ENCODE measurements at regions not wholly inside any gene's neighbourhood (a gene's known extent, or its start where the extent isn't known, plus 50 kb on each side); places are given as distances from the start of the nearest gene placed in this dataset.

DNA sequence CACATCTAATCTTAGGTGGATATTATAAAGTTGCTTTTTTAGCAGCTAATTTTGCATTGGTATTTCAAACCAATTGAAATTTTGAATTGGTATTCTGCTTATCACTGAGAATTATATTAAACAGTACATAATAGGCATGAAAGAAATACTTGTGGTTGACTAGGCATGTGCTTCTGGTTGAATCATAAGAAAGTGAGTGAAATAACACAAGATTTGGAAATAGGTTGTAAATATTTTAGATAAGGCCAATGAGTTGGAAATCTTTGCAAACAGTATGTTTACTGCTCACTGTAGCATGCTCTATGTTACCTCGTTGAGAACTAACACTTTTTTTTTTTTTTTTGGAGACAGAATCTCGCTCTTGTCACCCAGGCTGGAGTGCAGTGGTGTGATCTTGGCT is 66.8 kb upstream of the RFC3 start:
- no peak overlapping the region for H3K14ac ChIP-seq (ENCODE audit: insufficient read depth, low read length)
- H3K4ac ChIP-seq (ENCODE audit: low read depth, low read length): no peak overlapping the region
- no peaks in the 10 kb centered on the region for H3K4me1 ChIP-seq (ENCODE audit: insufficient read depth, low read length)
- no peak for DNase-seq
- no peaks in the 10 kb centered on the region for H3K27me3 ChIP-seq (ENCODE audit: insufficient read depth, low read length)
- no peaks in the 10 kb centered on the region for H3K27me3 Mint-ChIP-seq (ENCODE audit: low read depth)
- H4K91ac ChIP-seq (ENCODE audit: insufficient read length, low read depth, low read length): no peak overlapping the region
- no CpG with 5 or more reads among the region's 2 CpGs for WGBS (ENCODE audit: extremely low coverage, insufficient read length, low lambda C conversion rate)
- H3K27ac ChIP-seq (ENCODE audit: insufficient read length, low read depth, low read length): no peak overlapping the region
- no peak overlapping the region for H3K27ac Mint-ChIP-seq
- H4K5ac ChIP-seq (ENCODE audit: insufficient read length, low read depth, low read length): no peak overlapping the region
- no peak overlapping the region for H2BK120ac ChIP-seq (ENCODE audit: low read depth, low read length, poor library complexity, severe bottlenecking)
- no peak overlapping the region for H2AK5ac ChIP-seq (ENCODE audit: insufficient read length, low read length)
- no peaks in the 10 kb centered on the region for H3K79me1 ChIP-seq (ENCODE audit: insufficient read depth, low read depth, low read length, poor library complexity, severe bottlenecking)
- H3K79me2 ChIP-seq (ENCODE audit: insufficient read depth, low read length): no peaks in the 10 kb centered on the region
- H2BK15ac ChIP-seq (ENCODE audit: low read depth, low read length): no peak overlapping the region
- H2BK5ac ChIP-seq (ENCODE audit: insufficient read length, low read length): no peak overlapping the region
- H3K9ac ChIP-seq (ENCODE audit: extremely low read depth, insufficient read length, low read length): no peak overlapping the region
- H2BK20ac ChIP-seq (ENCODE audit: low read depth, low read length, poor library complexity, severe bottlenecking): no peak overlapping the region
- H3K56ac ChIP-seq (ENCODE audit: insufficient read length, low read depth, low read length): no peak overlapping the region
- no peaks in the 10 kb centered on the region for H3K9me3 Mint-ChIP-seq
- TF ChIP-seq CTCF (conservative IDR thresholded peaks at IDR 0.05): no peak
- H3K23me2 ChIP-seq (ENCODE audit: insufficient read length, low read depth, low read length, poor library complexity, severe bottlenecking): no peaks in the 10 kb centered on the region
- H3K4me2 ChIP-seq (ENCODE audit: insufficient read depth, insufficient read length, low read length): no peak overlapping the region
- no peak overlapping the region for H4K8ac ChIP-seq (replicated peaks; ENCODE audit: insufficient read length, low read depth, low read length)
- H3T11ph ChIP-seq (ENCODE audit: low read length): no peak overlapping the region
- H3K4me3 Mint-ChIP-seq: no peak overlapping the region
- H3K18ac ChIP-seq (ENCODE audit: insufficient read length, low read depth, low read length): no peak overlapping the region
- no peak overlapping the region for H3K23ac ChIP-seq (ENCODE audit: insufficient read length, low read depth, low read length)
- H3K4me1 Mint-ChIP-seq: no peaks in the 10 kb centered on the region
- H3K36me3 Mint-ChIP-seq (ENCODE audit: insufficient read depth in 1 of 3, low read depth in 3 of 3): no peaks in the 10 kb centered on the region
- H2AFZ ChIP-seq (ENCODE audit: low read length): no peak overlapping the region
- no peaks in the 10 kb centered on the region for H4K20me1 ChIP-seq (ENCODE audit: control insufficient read depth, insufficient read depth, insufficient read length)
- H3K9me3 ChIP-seq (ENCODE audit: control insufficient read depth, low read depth, low read length): no peaks in the 10 kb centered on the region
- no peak overlapping the region for H2BK12ac ChIP-seq (ENCODE audit: insufficient read length, low read depth, low read length)
